ENCODE measurements at regions not wholly inside any gene's neighbourhood (a gene's known extent, or its start where the extent isn't known, plus 50 kb on each side); places are given as distances from the start of the nearest gene placed in this dataset.

GRCh38 chr15:73813589-73813988 lies 59.8 kb upstream of the TBC1D21 start:
- no peak for DNase-seq (ENCODE audit: low read depth, low spot score)
- in situ Hi-C loops (cut with HindIII; ENCODE audit: low sequenced_read_pairs) = no loop called here
- H3K4me3 ChIP-seq (ENCODE audit: low read depth, low read length) = no peak overlapping the region
- TF ChIP-seq CTCF (IDR thresholded peaks at IDR 0.05; ENCODE audit: low read depth, low read length) = no peak

DNA sequence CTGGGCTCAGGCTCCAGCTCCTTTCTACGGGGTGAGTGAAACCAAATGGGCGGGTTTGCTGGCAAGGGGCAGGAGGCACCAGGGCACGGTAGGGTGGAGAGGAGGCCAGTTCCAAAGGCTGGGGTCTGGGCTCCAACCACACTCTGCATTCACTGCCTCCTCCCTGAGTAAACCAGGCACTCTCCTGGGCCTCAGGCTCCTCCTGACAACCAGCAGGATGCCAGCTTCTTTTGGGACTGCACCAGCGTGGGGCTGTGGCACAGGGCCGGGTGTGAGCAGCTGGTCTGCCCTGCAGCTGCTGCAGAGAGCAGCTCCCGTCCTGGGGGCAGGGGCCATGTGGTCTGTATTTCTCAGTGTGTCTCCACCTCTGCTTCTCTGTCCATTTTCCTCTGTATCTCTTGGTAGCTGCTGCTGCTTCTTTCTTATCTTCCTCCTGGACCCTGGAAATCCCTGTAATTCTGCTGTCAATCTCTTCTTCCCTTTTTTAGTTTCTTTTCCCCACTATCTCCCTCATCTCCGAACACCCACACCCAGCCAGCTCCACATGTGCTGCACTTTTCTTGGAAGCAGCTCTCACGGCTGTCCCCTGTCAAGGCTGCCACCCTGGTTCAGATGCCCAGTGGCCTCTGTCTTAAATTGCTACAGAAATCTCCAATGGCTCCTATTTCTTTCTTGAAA lies 54.9 kb upstream of the TBC1D21 start:
- DNase-seq (ENCODE audit: low read depth, low spot score) = no peak
- H3K4me3 ChIP-seq (ENCODE audit: low read depth, low read length) = no peak overlapping the region
- TF ChIP-seq CTCF (IDR thresholded peaks at IDR 0.05; ENCODE audit: low read depth, low read length) = no peak
- in situ Hi-C loops (cut with HindIII; ENCODE audit: low sequenced_read_pairs) = no loop called here

GRCh38 chr15:73821181-73821580 lies 52.2 kb upstream of the TBC1D21 start:
- TF ChIP-seq CTCF (IDR thresholded peaks at IDR 0.05; ENCODE audit: low read depth, low read length) = no peak
- in situ Hi-C loops (cut with HindIII; ENCODE audit: low sequenced_read_pairs) = no loop called here
- DNase-seq (ENCODE audit: low read depth, low spot score) = no peak

GRCh38 chr15:73822998-73823397 lies 50.4 kb upstream of the TBC1D21 start:
- in situ Hi-C loops (cut with HindIII; ENCODE audit: low sequenced_read_pairs) = no loop called here
- no peak for TF ChIP-seq CTCF (IDR thresholded peaks at IDR 0.05; ENCODE audit: low read depth, low read length)
- H3K4me3 ChIP-seq (ENCODE audit: low read depth, low read length) = no peak overlapping the region
- DNase-seq (ENCODE audit: low read depth, low spot score) = peak; percentile 41

More at GRCh38 chr15:73821181-73821580, 52.2 kb upstream of the TBC1D21 start:
- H3K4me3 ChIP-seq (ENCODE audit: low read depth, low read length) = no peak overlapping the region

Measured in astrocyte of the spinal cord (primary cell).